Fibroblast of pulmonary artery (primary cell): ENCODE measurements at regions not wholly inside any gene's neighbourhood (a gene's known extent, or its start where the extent isn't known, plus 50 kb on each side); places are given as distances from the start of the nearest gene placed in this dataset.

Experiments
- DNase-seq: peaks from one replicate; pipeline ENCODE4 v3.0.0-alpha.2; 2010; ENCODE audit warnings: low read depth
- H3K4me3 ChIP-seq: replicated peaks from 2 replicates; pipeline ENCODE4 v1.5.1; 2011; ENCODE audit warnings: low read depth, mild to moderate bottlenecking, control low read depth, low read length, moderate library complexity
- TF ChIP-seq, protein P1 (sequence below): IDR thresholded peaks from 2 replicates; pipeline ENCODE4 v1.5.1; 2011; ENCODE audit warnings: mild to moderate bottlenecking, control low read depth, low read length, inconsistent platforms; ENCODE audit errors: missing control alignments

GRCh38 chr3:187957165-187957581, 196.8 kb upstream of the LPP start:
- H3K4me3 ChIP-seq: no peak overlapping the region
- TF ChIP-seq, protein P1, sequence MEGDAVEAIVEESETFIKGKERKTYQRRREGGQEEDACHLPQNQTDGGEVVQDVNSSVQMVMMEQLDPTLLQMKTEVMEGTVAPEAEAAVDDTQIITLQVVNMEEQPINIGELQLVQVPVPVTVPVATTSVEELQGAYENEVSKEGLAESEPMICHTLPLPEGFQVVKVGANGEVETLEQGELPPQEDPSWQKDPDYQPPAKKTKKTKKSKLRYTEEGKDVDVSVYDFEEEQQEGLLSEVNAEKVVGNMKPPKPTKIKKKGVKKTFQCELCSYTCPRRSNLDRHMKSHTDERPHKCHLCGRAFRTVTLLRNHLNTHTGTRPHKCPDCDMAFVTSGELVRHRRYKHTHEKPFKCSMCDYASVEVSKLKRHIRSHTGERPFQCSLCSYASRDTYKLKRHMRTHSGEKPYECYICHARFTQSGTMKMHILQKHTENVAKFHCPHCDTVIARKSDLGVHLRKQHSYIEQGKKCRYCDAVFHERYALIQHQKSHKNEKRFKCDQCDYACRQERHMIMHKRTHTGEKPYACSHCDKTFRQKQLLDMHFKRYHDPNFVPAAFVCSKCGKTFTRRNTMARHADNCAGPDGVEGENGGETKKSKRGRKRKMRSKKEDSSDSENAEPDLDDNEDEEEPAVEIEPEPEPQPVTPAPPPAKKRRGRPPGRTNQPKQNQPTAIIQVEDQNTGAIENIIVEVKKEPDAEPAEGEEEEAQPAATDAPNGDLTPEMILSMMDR: no peak
- DNase-seq: no peak

GRCh38 chr3:187957582-187957981, 196.4 kb upstream of the LPP start:
- H3K4me3 ChIP-seq: no peak overlapping the region
- DNase-seq: no peak
- TF ChIP-seq, protein P1: no peak

- TF ChIP-seq, protein P1: no peak
- no peak for DNase-seq
- H3K4me3 ChIP-seq: no peak overlapping the region
These were observed 195.4 kb upstream of the LPP start for GRCh38 chr3:187958432-187959003.

GRCh38 chr3:187960820-187961219, 193.1 kb upstream of the LPP start:
- no peak overlapping the region for H3K4me3 ChIP-seq
- peak; percentile 48 for DNase-seq
- TF ChIP-seq, protein P1: no peak

DNA sequence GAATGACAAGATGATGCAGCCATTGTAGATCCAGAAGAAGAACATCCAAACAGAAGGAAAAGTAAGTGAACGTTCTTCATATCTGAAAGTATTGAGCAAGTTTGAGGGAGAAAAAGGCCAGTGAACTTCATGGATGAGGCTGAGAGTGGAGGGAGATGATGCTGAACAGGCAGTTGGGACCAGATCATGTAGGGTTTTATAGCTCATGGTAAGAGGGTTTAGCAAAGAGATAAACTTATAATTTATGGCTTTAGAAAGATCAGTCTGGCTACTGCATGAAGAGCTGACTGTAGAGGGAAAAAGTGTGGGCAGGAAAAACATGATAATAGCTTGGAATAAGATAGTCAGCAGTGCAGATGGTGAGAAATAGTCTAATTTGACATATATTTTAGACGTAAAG, 192.6 kb upstream of the LPP start:
- TF ChIP-seq, protein P1: no peak
- DNase-seq: no peak
- no peak overlapping the region for H3K4me3 ChIP-seq

GRCh38 chr3:187963003-187963676, 190.8 kb upstream of the LPP start:
- no peak for DNase-seq
- no peak overlapping the region for H3K4me3 ChIP-seq
- TF ChIP-seq, protein P1: no peak

GRCh38 chr3:187963677-187964385, 190.1 kb upstream of the LPP start:
- no peak overlapping the region for H3K4me3 ChIP-seq
- peak; percentile 50 for DNase-seq
- TF ChIP-seq, protein P1: no peak
